HEK293T (cell line): ENCODE measurements at regions not wholly inside any gene's neighbourhood (a gene's known extent, or its start where the extent isn't known, plus 50 kb on each side); places are given as distances from the start of the nearest gene placed in this dataset.

Source experiments
- ELF4 ChIP-seq: fragments of 450-650 bp; IDR thresholded peaks from 2 replicates; pipeline ENCODE4 v1.6.1; 2017; ENCODE audit warnings: antibody characterized with exemption
- FOXA1 ChIP-seq: fragments of 450-650 bp; IDR thresholded peaks from 2 replicates; pipeline ENCODE4 v1.6.1; 2016; ENCODE audit warnings: mild to moderate bottlenecking
- FOXM1 ChIP-seq: fragments of 450-650 bp; IDR thresholded peaks from 2 replicates; pipeline ENCODE4 v1.6.1; 2017; ENCODE audit warnings: mild to moderate bottlenecking, borderline replicate concordance
- L3MBTL2 ChIP-seq: fragments of 450-650 bp; conservative IDR thresholded peaks from 2 replicates; pipeline ENCODE4 v1.6.1; 2016; ENCODE audit warnings: mild to moderate bottlenecking
- NFRKB ChIP-seq: fragments of 450-650 bp; IDR thresholded peaks from 2 replicates; pipeline ENCODE4 v1.6.1; 2016; ENCODE audit warnings: mild to moderate bottlenecking, moderate library complexity
- SP1 ChIP-seq: fragments of 450-650 bp; IDR thresholded peaks from 2 replicates; pipeline ENCODE4 v1.6.1; 2017
- SUZ12 ChIP-seq: fragments of 450-650 bp; IDR thresholded peaks from 2 replicates; pipeline ENCODE4 v1.6.1; 2016; ENCODE audit warnings: mild to moderate bottlenecking
- TARDBP ChIP-seq: fragments of 450-650 bp; IDR thresholded peaks from 2 replicates; pipeline ENCODE4 v1.6.1; 2016
- ZNF384 ChIP-seq: fragments of 450-650 bp; IDR thresholded peaks from 2 replicates; pipeline ENCODE4 v1.6.1; 2016

DNA sequence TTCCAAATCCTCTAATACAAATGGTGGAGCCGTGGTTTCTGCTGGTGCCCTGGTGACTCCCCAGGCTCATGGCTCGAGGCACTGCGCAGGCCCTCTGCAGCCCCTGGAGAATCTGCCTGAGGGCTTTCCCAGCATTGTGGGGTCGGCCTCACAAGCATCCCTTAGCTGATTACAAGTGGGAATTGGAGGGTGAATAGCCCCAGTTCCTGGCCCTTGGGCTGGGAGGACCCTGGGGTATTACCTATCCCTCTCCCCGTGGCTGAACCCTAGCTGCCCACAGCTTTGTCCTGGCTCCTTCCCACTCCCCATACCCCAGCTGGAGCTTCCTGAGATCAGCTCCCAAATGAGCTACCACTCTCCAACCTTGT lies 212.2 kb upstream of the CST7 start:
- TF ChIP-seq FOXA1: no peak
- TF ChIP-seq FOXM1: no peak
- no peak for TF ChIP-seq ZNF384
- no peak for TF ChIP-seq NFRKB
- TF ChIP-seq TARDBP: no peak
- no peak for TF ChIP-seq SP1
- TF ChIP-seq ELF4: no peak
- TF ChIP-seq SUZ12: no peak
- no peak for TF ChIP-seq L3MBTL2
